ENCODE measurements at regions not wholly inside any gene's neighbourhood (a gene's known extent, or its start where the extent isn't known, plus 50 kb on each side); places are given as distances from the start of the nearest gene placed in this dataset.

GRCh38 chr13:83019986-83020385, 862.3 kb downstream of the SLITRK1 start:
- FAIRE-seq = no peak

GRCh38 chr13:83009987-83010386, 872.3 kb downstream of the SLITRK1 start:
- Histone ChIP-seq H3K27ac (ENCODE audit: low read depth in 2 of 2, low read length in 2 of 2) (no peak overlapping the region), H3K4me3 (ENCODE audit: low read length in 3 of 3) (no peak overlapping the region), H3K9me3 (ENCODE audit: control insufficient read depth in 2 of 3, insufficient read depth in 1 of 3, low read length in 3 of 3) (no peaks in the 10 kb centered on the region), H3K4me1 (ENCODE audit: control insufficient read depth in 2 of 3, insufficient read depth in 2 of 3, low read depth in 1 of 3, low read length in 3 of 3) (no peaks in the 10 kb centered on the region), H3K27me3 (ENCODE audit: control insufficient read depth, insufficient read depth, low read length) (no peaks in the 10 kb centered on the region), H3K36me3 (ENCODE audit: control insufficient read depth in 2 of 3, insufficient read depth in 3 of 3, low read length in 3 of 3) (no peaks in the 10 kb centered on the region), H3K9ac (ENCODE audit: low read length in 3 of 3) (no peak overlapping the region)
- intact Hi-C loops (cut with DNase I) = no loop called here
- no peak for TF ChIP-seq CTCF (IDR thresholded peaks at IDR 0.05; ENCODE audit: borderline replicate concordance, extremely low read depth, insufficient read depth)
- FAIRE-seq = no peak
- no peak for DNase-seq

More at GRCh38 chr13:83019986-83020385, 862.3 kb downstream of the SLITRK1 start:
- intact Hi-C loops (cut with DNase I) = no loop called here
- DNase-seq = no peak
- no peak for TF ChIP-seq CTCF (IDR thresholded peaks at IDR 0.05; ENCODE audit: borderline replicate concordance, extremely low read depth, insufficient read depth)
- Histone ChIP-seq H3K27ac (ENCODE audit: low read depth in 2 of 2, low read length in 2 of 2) (no peak overlapping the region), H3K9ac (ENCODE audit: low read length in 3 of 3) (no peak overlapping the region), H3K36me3 (ENCODE audit: control insufficient read depth in 2 of 3, insufficient read depth in 3 of 3, low read length in 3 of 3) (no peaks in the 10 kb centered on the region), H3K4me3 (ENCODE audit: low read length in 3 of 3) (no peak overlapping the region), H3K9me3 (ENCODE audit: control insufficient read depth in 2 of 3, insufficient read depth in 1 of 3, low read length in 3 of 3) (no peaks in the 10 kb centered on the region), H3K27me3 (ENCODE audit: control insufficient read depth, insufficient read depth, low read length) (no peaks in the 10 kb centered on the region), H3K4me1 (ENCODE audit: control insufficient read depth in 2 of 3, insufficient read depth in 2 of 3, low read depth in 1 of 3, low read length in 3 of 3) (no peaks in the 10 kb centered on the region)

- TF ChIP-seq CTCF (IDR thresholded peaks at IDR 0.05; ENCODE audit: borderline replicate concordance, extremely low read depth, insufficient read depth) = no peak
- H3K27ac ChIP-seq (ENCODE audit: low read depth in 2 of 2, low read length in 2 of 2) = no peak overlapping the region
- DNase-seq (no peak), FAIRE-seq (peak; percentile 8)
- H3K36me3 ChIP-seq (ENCODE audit: control insufficient read depth in 2 of 3, insufficient read depth in 3 of 3, low read length in 3 of 3) = no peaks in the 10 kb centered on the region
- H3K4me1 ChIP-seq (ENCODE audit: control insufficient read depth in 2 of 3, insufficient read depth in 2 of 3, low read depth in 1 of 3, low read length in 3 of 3) = no peaks in the 10 kb centered on the region
- no peak overlapping the region for H3K4me3 ChIP-seq (ENCODE audit: low read length in 3 of 3)
- no peaks in the 10 kb centered on the region for H3K27me3 ChIP-seq (ENCODE audit: control insufficient read depth, insufficient read depth, low read length)
- no peaks in the 10 kb centered on the region for H3K9me3 ChIP-seq (ENCODE audit: control insufficient read depth in 2 of 3, insufficient read depth in 1 of 3, low read length in 3 of 3)
- intact Hi-C loops (cut with DNase I) = no loop called here
- no peak overlapping the region for H3K9ac ChIP-seq (ENCODE audit: low read length in 3 of 3)
Measured at GRCh38 chr13:83008212-83008929, 873.9 kb downstream of the SLITRK1 start.

- no peak for FAIRE-seq
- TF ChIP-seq CTCF (IDR thresholded peaks at IDR 0.05; ENCODE audit: borderline replicate concordance, extremely low read depth, insufficient read depth) = no peak
- H3K4me1 ChIP-seq (ENCODE audit: control insufficient read depth in 2 of 3, insufficient read depth in 2 of 3, low read depth in 1 of 3, low read length in 3 of 3) = no peaks in the 10 kb centered on the region
- no peaks in the 10 kb centered on the region for H3K9me3 ChIP-seq (ENCODE audit: control insufficient read depth in 2 of 3, insufficient read depth in 1 of 3, low read length in 3 of 3)
- H3K27me3 ChIP-seq (ENCODE audit: control insufficient read depth, insufficient read depth, low read length) = no peaks in the 10 kb centered on the region
- no peak overlapping the region for H3K27ac ChIP-seq (ENCODE audit: low read depth in 2 of 2, low read length in 2 of 2)
- no peak overlapping the region for H3K4me3 ChIP-seq (ENCODE audit: low read length in 3 of 3)
- no peak overlapping the region for H3K9ac ChIP-seq (ENCODE audit: low read length in 3 of 3)
- H3K36me3 ChIP-seq (ENCODE audit: control insufficient read depth in 2 of 3, insufficient read depth in 3 of 3, low read length in 3 of 3) = no peaks in the 10 kb centered on the region
- no peak for DNase-seq
- intact Hi-C loops (cut with DNase I) = no loop called here
Measured at GRCh38 chr13:83007226-83007625, 875.0 kb downstream of the SLITRK1 start.
